ENCODE measurements at regions not wholly inside any gene's neighbourhood (a gene's known extent, or its start where the extent isn't known, plus 50 kb on each side); places are given as distances from the start of the nearest gene placed in this dataset.

GRCh38 chr1:234979296-234980279, 149.0 kb downstream of the TOMM20 start:
- no peak for TF ChIP-seq CTCF (conservative IDR thresholded peaks at IDR 0.05; ENCODE audit: low read depth, low read length)
- no peak for TF ChIP-seq EZH2 (IDR thresholded peaks at IDR 0.05; ENCODE audit: borderline replicate concordance, low read depth, low read length, poor library complexity, severe bottlenecking)
